HepG2 (cell line): ENCODE measurements at regions not wholly inside any gene's neighbourhood (a gene's known extent, or its start where the extent isn't known, plus 50 kb on each side); places are given as distances from the start of the nearest gene placed in this dataset.

Experiments
- ATAC-seq: fragments of 200-7000 bp; cut with Tn5 transposase; 3 replicates; pipeline ENCODE4 v1.9.1; 2020; ENCODE audit warnings: mild to moderate bottlenecking, moderate library complexity
- BruUV-seq: library from RNA; stranded (reverse); fragments of 400-500 nt; replicated peaks from 2 replicates; lab custom pipeline; 2021; lab: Mats Ljungman, UMichigan
- CTCF ChIA-PET: fragments of 300-600 bp; formaldehyde crosslinking; extraction: SDS; loops from one replicate; lab custom pipeline; 2021; ENCODE audit warnings: low total read pairs, inconsistent platforms, low intra/inter-chr PET ratio; lab: Yijun Ruan, JAX
- POLR2A ChIA-PET: fragments of 350-600 bp; sonication (Branson Sonifier 250); formaldehyde crosslinking; loops from one replicate; lab custom pipeline; 2020; ENCODE audit warnings: antibody characterized with exemption, inconsistent platforms; lab: Yijun Ruan, JAX
- DNase-seq: peaks from one replicate; pipeline ENCODE4 v3.0.0-alpha.2; 2015; ENCODE audit warnings: low spot score
- FAIRE-seq: peaks from 3 replicates; lab custom pipeline; 2011; peaks lifted over from hg19 to GRCh38; lab: Jason Lieb, UNC
- H2AFZ ChIP-seq: one replicate; pipeline ENCODE4 v1.6.1; 2011; ENCODE audit warnings: low read length, inconsistent platforms
- H3K27ac ChIP-seq: fragments of 300-600 bp; 3 replicates; pipeline ENCODE4 v1.8.0; 2011; ENCODE audit warnings: mixed run types, mild to moderate bottlenecking, mixed read lengths, low read length, inconsistent platforms; ENCODE audit not compliant: insufficient read depth; ENCODE audit errors: extremely low read length
- H3K27me3 ChIP-seq, 2 experiments: fragments of 200-600 bp in 1 of 2; 2 replicates in 1 of 2; 3 replicates in 1 of 2; pipeline versions ENCODE4 v1.6.0 to v1.8.0; 2011; ENCODE audit warnings: low read length in 2 of 2, mild to moderate bottlenecking in 2 of 2, moderate library complexity in 2 of 2, inconsistent platforms in 1 of 2; ENCODE audit not compliant: insufficient read depth in 2 of 2, control insufficient read depth in 1 of 2
- H3K36me3 ChIP-seq, 2 experiments: fragments of 200-600 bp in 1 of 2; replicated peaks in 1 of 2; 2 replicates in 1 of 2; 3 replicates in 1 of 2; pipeline versions ENCODE4 v1.5.1 to v1.8.0; 2011; ENCODE audit warnings: low read length in 2 of 2, inconsistent platforms in 1 of 2; ENCODE audit not compliant: insufficient read depth in 2 of 2, control insufficient read depth in 1 of 2
- H3K4me1 ChIP-seq: 2 replicates; pipeline ENCODE4 v1.5.1; 2012; ENCODE audit warnings: low read length, inconsistent platforms; ENCODE audit not compliant: insufficient read depth
- H3K4me2 ChIP-seq: 2 replicates; pipeline ENCODE4 v1.6.0; 2011; ENCODE audit warnings: low read depth, low read length, inconsistent platforms
- H3K4me3 ChIP-seq, 3 experiments: fragments of 200-600 bp in 1 of 3; sonication (generic), shearing (Covaris generic) in 1 of 3; replicated peaks in 1 of 3; 2 replicates each; pipeline ENCODE4 v1.5.1; 2011 to 2016; ENCODE audit warnings: low read length in 3 of 3, inconsistent platforms in 2 of 3, low read depth in 2 of 3, mild to moderate bottlenecking in 2 of 3, control low read depth in 1 of 3, mixed read lengths in 1 of 3; ENCODE audit not compliant: insufficient read depth in 1 of 3
- H3K79me2 ChIP-seq: one replicate; pipeline ENCODE4 v1.6.1; 2011; ENCODE audit warnings: low read length, inconsistent platforms; ENCODE audit not compliant: insufficient read depth
- H3K9ac ChIP-seq: 2 replicates; pipeline ENCODE4 v1.6.0; 2011; ENCODE audit warnings: mild to moderate bottlenecking, low read depth, low read length, inconsistent platforms; ENCODE audit not compliant: insufficient read depth
- H3K9me3 ChIP-seq: 2 replicates; pipeline ENCODE4 v1.5.1; 2012; ENCODE audit warnings: mild to moderate bottlenecking, low read length
- H4K20me1 ChIP-seq: 2 replicates; pipeline ENCODE4 v1.6.0; 2011; ENCODE audit warnings: inconsistent platforms, mild to moderate bottlenecking, low read length, moderate library complexity; ENCODE audit not compliant: insufficient read depth
- ARID2 ChIP-seq: sonication (generic); formaldehyde crosslinking; IDR thresholded peaks from 2 replicates; pipeline ENCODE4 v1.8.1; 2022; ENCODE audit warnings: mild to moderate bottlenecking, missing genetic modification reagents, borderline replicate concordance
- JUND ChIP-seq: sonication (generic); formaldehyde crosslinking; IDR thresholded peaks from 2 replicates; pipeline ENCODE4 v1.8.0; 2022; ENCODE audit warnings: mild to moderate bottlenecking, missing genetic modification reagents
- KLF15 ChIP-seq: sonication (generic); formaldehyde crosslinking; IDR thresholded peaks from 2 replicates; pipeline ENCODE4 v1.8.1; 2023; ENCODE audit warnings: borderline replicate concordance, mild to moderate bottlenecking, inconsistent platforms, missing genetic modification reagents, mixed read lengths
- NFATC3 ChIP-seq: sonication (generic); formaldehyde crosslinking; IDR thresholded peaks from 2 replicates; pipeline ENCODE4 v1.5.1; 2020; ENCODE audit warnings: mild to moderate bottlenecking, missing genetic modification reagents
- NFIB ChIP-seq: sonication (generic); formaldehyde crosslinking; IDR thresholded peaks from 2 replicates; pipeline ENCODE4 v1.9.0; 2021; ENCODE audit warnings: missing genetic modification reagents, mild to moderate bottlenecking, borderline replicate concordance
- PLRG1 ChIP-seq: fragments of 450-650 bp; conservative IDR thresholded peaks from 2 replicates; pipeline ENCODE4 v1.6.1; 2016
- POLR2A ChIP-seq, 2 experiments: IDR thresholded peaks; 2 replicates each; pipeline ENCODE4 v1.6.1; 2011; ENCODE audit warnings: low read depth in 2 of 2, low read length in 2 of 2, mild to moderate bottlenecking in 1 of 2, moderate library complexity in 1 of 2; ENCODE audit not compliant: insufficient read depth in 1 of 2
- RFX5 ChIP-seq: IDR thresholded peaks from 2 replicates; pipeline ENCODE4 v1.6.1; 2011; ENCODE audit warnings: low read depth, low read length, improper control_type of control experiment
- YY1 ChIP-seq: IDR thresholded peaks from 2 replicates; pipeline ENCODE4 v1.6.1; 2011; ENCODE audit warnings: low read length, low read depth, moderate library complexity, mild to moderate bottlenecking; ENCODE audit not compliant: insufficient read depth, insufficient replicate concordance
- ZC3H4 ChIP-seq: sonication (generic); formaldehyde crosslinking; IDR thresholded peaks from 2 replicates; pipeline ENCODE4 v1.4.0; 2020; ENCODE audit warnings: missing genetic modification reagents, borderline replicate concordance
- ZNF317 ChIP-seq: sonication (generic); formaldehyde crosslinking; IDR thresholded peaks from 2 replicates; pipeline ENCODE4 v1.5.0; 2020; ENCODE audit warnings: mild to moderate bottlenecking, missing genetic modification reagents
- ZZZ3 ChIP-seq: sonication (generic); formaldehyde crosslinking; IDR thresholded peaks from 2 replicates; pipeline ENCODE4 v1.4.0; 2020; ENCODE audit warnings: missing genetic modification reagents, mild to moderate bottlenecking, borderline replicate concordance
- WGBS: methylation state at CpG from one replicate; pipeline ENCODE4 v1.1.6; 2017; ENCODE audit warnings: low lambda C conversion rate; 5-methylcytosine and 5-hydroxymethylcytosine counted together
- in situ Hi-C: cut with HindIII; loops from 2 replicates; pipeline ENCODE4 v1.10.0; 2017; ENCODE audit warnings: low pct_unique_long_range_greater_than_20kb; ENCODE audit not compliant: extremely low pct_ligation_motif_present
- intact Hi-C: fragments of 100-400 bp; cut with micrococcal nuclease; formaldehyde crosslinking; loops from one replicate; pipeline ENCODE4 v1.10.0; 2022; ENCODE audit not compliant: unreplicated experiment

GRCh38 chr5:4553130-4553529 is 587.0 kb upstream of the ADAMTS16 start:
- TF ChIP-seq NFATC3 (CRISPR knock-in tag) (no peak), JUND (CRISPR knock-in tag) (no peak), KLF15 (CRISPR knock-in tag) (no peak), RFX5 (no peak), ARID2 (no peak), YY1 (no peak)
- TF ChIP-seq, all 625 proteins: peak for 0
- no peak overlapping the region for H3K4me3 ChIP-seq
- POLR2A ChIA-PET = no interaction called here
- H3K27ac ChIP-seq = no peak overlapping the region
- CTCF ChIA-PET = no interaction called here
- DNase-seq (no peak), FAIRE-seq (no peak), ATAC-seq (no peak)
- no TSS peak for BruUV-seq
- no peaks in the 10 kb centered on the region for H3K36me3 ChIP-seq
- H3K9ac ChIP-seq = no peak overlapping the region
- no peaks in the 10 kb centered on the region for H3K27me3 ChIP-seq
- no peaks in the 10 kb centered on the region for H3K4me1 ChIP-seq
- no peak overlapping the region for H2AFZ ChIP-seq
- in situ Hi-C loops (no loop called here), intact Hi-C loops (no loop called here)
- H3K4me2 ChIP-seq = no peak overlapping the region
- H3K9me3 ChIP-seq = peaks cover 90% of the 10 kb centered on the region
- no peaks in the 10 kb centered on the region for H3K79me2 ChIP-seq
- no peaks in the 10 kb centered on the region for H4K20me1 ChIP-seq

DNA sequence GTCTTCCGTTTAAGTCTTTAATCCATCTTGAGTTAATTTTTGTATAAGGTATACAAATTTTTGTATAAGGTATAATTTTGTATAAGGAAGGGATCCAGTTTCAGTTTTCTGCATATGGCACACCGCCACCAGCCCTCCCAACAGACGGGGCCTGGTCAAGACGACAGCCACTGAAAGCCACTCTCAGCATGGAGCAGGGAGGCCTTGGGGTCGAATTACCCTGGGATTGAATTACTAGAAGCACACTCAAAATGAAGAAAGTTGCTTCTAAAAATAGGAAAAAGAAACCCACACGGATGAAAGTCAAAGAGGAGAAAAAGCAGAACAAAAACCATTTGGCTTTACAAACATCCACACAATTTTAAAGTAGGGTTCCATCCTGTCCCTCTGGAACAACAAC is 586.2 kb upstream of the ADAMTS16 start:
- BruUV-seq = no TSS peak

More for the DNA sequence above, 586.2 kb upstream of the ADAMTS16 start:
- intact Hi-C loops (no loop called here), in situ Hi-C loops (no loop called here)
- no peak for DNase-seq
- Histone ChIP-seq H2AFZ (no peak overlapping the region), H3K27ac (no peak overlapping the region), H3K4me3 (no peak overlapping the region), H3K79me2 (no peaks in the 10 kb centered on the region), H3K4me2 (no peak overlapping the region), H3K27me3 (no peaks in the 10 kb centered on the region), H3K36me3 (no peaks in the 10 kb centered on the region), H4K20me1 (no peaks in the 10 kb centered on the region), H3K9me3 (peaks cover 88% of the 10 kb centered on the region), H3K4me1 (no peaks in the 10 kb centered on the region), H3K9ac (no peak overlapping the region)
- 2% methylated on average over 6 of the region's 6 CpGs for WGBS
- ATAC-seq = no peak
- ChIA-PET POLR2A (no interaction called here), CTCF (no interaction called here)
- no peak for FAIRE-seq
- TF ChIP-seq ZNF317 (CRISPR knock-in tag) = no peak
- no peak for TF ChIP-seq ZZZ3
- TF ChIP-seq NFIB (CRISPR knock-in tag) = no peak
- no peak for TF ChIP-seq POLR2A (IDR thresholded peaks at IDR 0.05; ENCODE audit: insufficient read depth in 1 of 2, low read depth in 2 of 2, low read length in 2 of 2)
- no peak for TF ChIP-seq PLRG1
- TF ChIP-seq ZC3H4 (CRISPR knock-in tag) = no peak
